Karpas-422 (cell line): ENCODE measurements at regions not wholly inside any gene's neighbourhood (a gene's known extent, or its start where the extent isn't known, plus 50 kb on each side); places are given as distances from the start of the nearest gene placed in this dataset.

ENCODE experiments used
- DNase-seq: peaks from one replicate; pipeline ENCODE4 v3.0.0-alpha.2; 2015
- H2AFZ ChIP-seq: fragments of 200-600 bp; sonication (generic); 2 replicates; pipeline ENCODE4 v1.6.1; 2014; ENCODE audit warnings: antibody characterized with exemption, low read length, mixed read lengths
- H3K27ac ChIP-seq: fragments of 200-600 bp; sonication (generic); 2 replicates; pipeline ENCODE4 v1.5.1; 2014; ENCODE audit warnings: mild to moderate bottlenecking, low read length, moderate library complexity
- H3K27me3 ChIP-seq: fragments of 200-600 bp; sonication (generic); 2 replicates; pipeline ENCODE4 v1.6.1; 2014; ENCODE audit warnings: low read length, mixed read lengths
- H3K36me3 ChIP-seq: fragments of 200-600 bp; sonication (generic); 2 replicates; pipeline ENCODE4 v1.6.1; 2014; ENCODE audit warnings: low read length, mixed read lengths; ENCODE audit not compliant: insufficient read depth
- H3K4me1 ChIP-seq: fragments of 200-600 bp; sonication (generic); 2 replicates; pipeline ENCODE4 v1.6.1; 2014; ENCODE audit warnings: mild to moderate bottlenecking, low read length, mixed read lengths
- H3K4me2 ChIP-seq: fragments of 200-600 bp; sonication (generic); 2 replicates; pipeline ENCODE4 v1.6.1; 2014; ENCODE audit warnings: low read length, low read depth, mild to moderate bottlenecking; ENCODE audit not compliant: poor library complexity, severe bottlenecking
- H3K4me3 ChIP-seq: fragments of 200-600 bp; sonication (generic); 2 replicates; pipeline ENCODE4 v1.5.1; 2014; ENCODE audit warnings: mild to moderate bottlenecking, antibody characterized with exemption, low read length, mixed read lengths
- H3K79me2 ChIP-seq: fragments of 200-600 bp; sonication (generic); 2 replicates; pipeline ENCODE4 v1.6.1; 2014; ENCODE audit warnings: mild to moderate bottlenecking, low read length, mixed read lengths
- H3K9ac ChIP-seq: fragments of 200-600 bp; sonication (generic); 2 replicates; pipeline ENCODE4 v1.6.0; 2014; ENCODE audit warnings: low read length
- H3K9me2 ChIP-seq: fragments of 200-600 bp; sonication (generic), shearing (Covaris generic); replicated peaks from 2 replicates; pipeline ENCODE4 v1.6.0; 2014; ENCODE audit warnings: mild to moderate bottlenecking, low read length, moderate library complexity; ENCODE audit not compliant: insufficient read depth
- H3K9me3 ChIP-seq: fragments of 300-700, 200-600 bp; sonication (generic); 2 replicates; pipeline ENCODE4 v1.6.1; 2014; ENCODE audit warnings: low read length, mixed read lengths
- H4K20me1 ChIP-seq: fragments of 200-600 bp; sonication (generic); 2 replicates; pipeline ENCODE4 v1.6.1; 2014; ENCODE audit warnings: mild to moderate bottlenecking, antibody characterized with exemption, low read length, low read depth; ENCODE audit not compliant: insufficient read depth

GRCh38 chr13:76463314-76463713, 422.9 kb downstream of the KCTD12 start:
- Histone ChIP-seq H3K4me3 (no peak overlapping the region), H4K20me1 (no peaks in the 10 kb centered on the region), H3K9me3 (no peaks in the 10 kb centered on the region), H3K36me3 (no peaks in the 10 kb centered on the region), H3K27ac (no peak overlapping the region), H3K9me2 (no peaks in the 10 kb centered on the region), H2AFZ (no peak overlapping the region), H3K4me1 (no peaks in the 10 kb centered on the region), H3K4me2 (no peak overlapping the region), H3K27me3 (no peaks in the 10 kb centered on the region), H3K79me2 (no peaks in the 10 kb centered on the region), H3K9ac (no peak overlapping the region)
- DNase-seq: no peak

- H4K20me1 ChIP-seq: no peaks in the 10 kb centered on the region
- H3K4me1 ChIP-seq: no peaks in the 10 kb centered on the region
- no peak for DNase-seq
- no peaks in the 10 kb centered on the region for H3K9me3 ChIP-seq
- H3K4me3 ChIP-seq: no peak overlapping the region
- no peaks in the 10 kb centered on the region for H3K79me2 ChIP-seq
- no peak overlapping the region for H3K9ac ChIP-seq
- H2AFZ ChIP-seq: no peak overlapping the region
- H3K27ac ChIP-seq: no peak overlapping the region
- no peaks in the 10 kb centered on the region for H3K9me2 ChIP-seq
- H3K27me3 ChIP-seq: no peaks in the 10 kb centered on the region
- H3K4me2 ChIP-seq: no peak overlapping the region
- no peaks in the 10 kb centered on the region for H3K36me3 ChIP-seq
These were observed 424.2 kb downstream of the KCTD12 start for GRCh38 chr13:76461999-76462398.

GRCh38 chr13:76461484-76461883, 424.7 kb downstream of the KCTD12 start:
- no peak overlapping the region for H2AFZ ChIP-seq
- no peaks in the 10 kb centered on the region for H3K36me3 ChIP-seq
- H3K27me3 ChIP-seq: no peaks in the 10 kb centered on the region
- H3K4me3 ChIP-seq: no peak overlapping the region
- no peaks in the 10 kb centered on the region for H3K9me3 ChIP-seq
- no peak overlapping the region for H3K4me2 ChIP-seq
- no peaks in the 10 kb centered on the region for H3K79me2 ChIP-seq
- no peaks in the 10 kb centered on the region for H4K20me1 ChIP-seq
- H3K9ac ChIP-seq: no peak overlapping the region
- no peak for DNase-seq
- H3K27ac ChIP-seq: no peak overlapping the region
- H3K9me2 ChIP-seq: no peaks in the 10 kb centered on the region
- H3K4me1 ChIP-seq: no peaks in the 10 kb centered on the region

GRCh38 chr13:76459863-76460262, 426.3 kb downstream of the KCTD12 start:
- Histone ChIP-seq H3K9me3 (no peaks in the 10 kb centered on the region), H2AFZ (no peak overlapping the region), H4K20me1 (no peaks in the 10 kb centered on the region), H3K4me2 (no peak overlapping the region), H3K79me2 (no peaks in the 10 kb centered on the region), H3K4me1 (no peaks in the 10 kb centered on the region), H3K27ac (no peak overlapping the region), H3K9me2 (no peaks in the 10 kb centered on the region), H3K4me3 (no peak overlapping the region), H3K27me3 (no peaks in the 10 kb centered on the region), H3K36me3 (no peaks in the 10 kb centered on the region), H3K9ac (no peak overlapping the region)
- DNase-seq: no peak

- Histone ChIP-seq H3K9me3 (peaks cover 4% of the 10 kb centered on the region; the same call in 1 of the 2 replicates), H3K9ac (no peak overlapping the region), H3K4me3 (no peak overlapping the region), H3K79me2 (no peaks in the 10 kb centered on the region), H3K4me2 (no peak overlapping the region), H3K27me3 (no peaks in the 10 kb centered on the region), H3K9me2 (no peaks in the 10 kb centered on the region), H3K36me3 (no peaks in the 10 kb centered on the region), H3K27ac (no peak overlapping the region), H3K4me1 (no peaks in the 10 kb centered on the region), H4K20me1 (no peaks in the 10 kb centered on the region), H2AFZ (no peak overlapping the region)
- no peak for DNase-seq
These were observed 430.2 kb downstream of the KCTD12 start for GRCh38 chr13:76455960-76456359.

- Histone ChIP-seq H4K20me1 (no peaks in the 10 kb centered on the region), H3K9ac (no peak overlapping the region), H3K9me2 (no peaks in the 10 kb centered on the region), H3K4me2 (no peak overlapping the region), H3K79me2 (no peaks in the 10 kb centered on the region), H3K4me1 (no peaks in the 10 kb centered on the region), H2AFZ (no peak overlapping the region), H3K36me3 (no peaks in the 10 kb centered on the region), H3K27ac (no peak overlapping the region), H3K4me3 (no peak overlapping the region), H3K9me3 (peaks cover 4% of the 10 kb centered on the region; the same call in 1 of the 2 replicates), H3K27me3 (no peaks in the 10 kb centered on the region)
- no peak for DNase-seq
These were observed 431.2 kb downstream of the KCTD12 start for GRCh38 chr13:76454991-76455390.

- H3K27ac ChIP-seq: no peak overlapping the region
- no peaks in the 10 kb centered on the region for H3K79me2 ChIP-seq
- H3K4me1 ChIP-seq: no peaks in the 10 kb centered on the region
- no peaks in the 10 kb centered on the region for H4K20me1 ChIP-seq
- H2AFZ ChIP-seq: no peak overlapping the region
- H3K9me2 ChIP-seq: no peaks in the 10 kb centered on the region
- H3K27me3 ChIP-seq: no peaks in the 10 kb centered on the region
- no peak overlapping the region for H3K9ac ChIP-seq
- no peak overlapping the region for H3K4me2 ChIP-seq
- no peak for DNase-seq
- H3K36me3 ChIP-seq: no peaks in the 10 kb centered on the region
- no peak overlapping the region for H3K4me3 ChIP-seq
- H3K9me3 ChIP-seq: peaks cover 4% of the 10 kb centered on the region; the same call in 1 of the 2 replicates
These were observed 436.5 kb downstream of the KCTD12 start for GRCh38 chr13:76449716-76450115.

- H3K36me3 ChIP-seq: no peaks in the 10 kb centered on the region
- no peak overlapping the region for H3K4me3 ChIP-seq
- H3K27ac ChIP-seq: no peak overlapping the region
- H3K79me2 ChIP-seq: no peaks in the 10 kb centered on the region
- peaks cover 2% of the 10 kb centered on the region for H3K4me1 ChIP-seq
- no peak overlapping the region for H2AFZ ChIP-seq
- H3K9ac ChIP-seq: no peak overlapping the region
- no peaks in the 10 kb centered on the region for H4K20me1 ChIP-seq
- no peaks in the 10 kb centered on the region for H3K9me3 ChIP-seq
- no peak for DNase-seq
- H3K4me2 ChIP-seq: no peak overlapping the region
- H3K9me2 ChIP-seq: 0 out of 2 replicates have a peak, but pooled peaks cover 3% of the 10 kb centered on the region
- no peaks in the 10 kb centered on the region for H3K27me3 ChIP-seq
These were observed 440.0 kb downstream of the KCTD12 start for GRCh38 chr13:76446191-76446590.

GRCh38 chr13:76440568-76440967, 445.6 kb downstream of the KCTD12 start:
- H3K27ac ChIP-seq: no peak overlapping the region
- no peak overlapping the region for H3K4me3 ChIP-seq
- no peaks in the 10 kb centered on the region for H3K27me3 ChIP-seq
- H3K36me3 ChIP-seq: no peaks in the 10 kb centered on the region
- peak; percentile 72 for DNase-seq
- H2AFZ ChIP-seq: no peak overlapping the region; the same call in 1 of the 2 replicates
- no peaks in the 10 kb centered on the region for H3K9me3 ChIP-seq
- no peak overlapping the region for H3K4me2 ChIP-seq
- H4K20me1 ChIP-seq: no peaks in the 10 kb centered on the region
- H3K4me1 ChIP-seq: peaks cover 11% of the 10 kb centered on the region
- 0 out of 2 replicates have a peak, but pooled peaks cover 3% of the 10 kb centered on the region for H3K9me2 ChIP-seq
- H3K79me2 ChIP-seq: no peaks in the 10 kb centered on the region
- H3K9ac ChIP-seq: no peak overlapping the region
